GM12872 (cell line): ENCODE measurements at regions not wholly inside any gene's neighbourhood (a gene's known extent, or its start where the extent isn't known, plus 50 kb on each side); places are given as distances from the start of the nearest gene placed in this dataset.

Experiments used
- CTCF ChIP-seq: IDR thresholded peaks from 3 replicates; pipeline ENCODE4 v1.5.1; 2011; ENCODE audit warnings: low read depth, mild to moderate bottlenecking, low read length, moderate library complexity; ENCODE audit not compliant: insufficient read depth

- no peak for TF ChIP-seq CTCF
Measured at GRCh38 chr15:60126200-60126599, 122.1 kb downstream of the FOXB1 start.

GRCh38 chr15:60126661-60127060 is 122.5 kb downstream of the FOXB1 start:
- no peak for TF ChIP-seq CTCF

GRCh38 chr15:60128000-60128376 is 123.9 kb downstream of the FOXB1 start:
- TF ChIP-seq CTCF, result no peak

GRCh38 chr15:60128710-60129109 is 124.6 kb downstream of the FOXB1 start:
- no peak for TF ChIP-seq CTCF

- TF ChIP-seq CTCF, result no peak
Measured at GRCh38 chr15:60130398-60130797, 126.3 kb downstream of the FOXB1 start.

- no peak for TF ChIP-seq CTCF
Measured at GRCh38 chr15:60130821-60131220, 126.7 kb downstream of the FOXB1 start.

GRCh38 chr15:60134609-60135008 is 130.5 kb downstream of the FOXB1 start:
- TF ChIP-seq CTCF, result peak; percentile 47

GRCh38 chr15:60135961-60136360 is 131.8 kb downstream of the FOXB1 start:
- TF ChIP-seq CTCF, result no peak
